Mesendoderm (in vitro differentiated cells): ENCODE measurements at regions not wholly inside any gene's neighbourhood (a gene's known extent, or its start where the extent isn't known, plus 50 kb on each side); places are given as distances from the start of the nearest gene placed in this dataset.

Experiments used
- DNase-seq: peaks from one replicate; pipeline ENCODE4 v3.0.0; 2013
- H2AK5ac ChIP-seq: 2 replicates; pipeline ENCODE4 v1.6.1; 2013; ENCODE audit warnings: low read length, inconsistent platforms
- H2BK120ac ChIP-seq: 2 replicates; pipeline ENCODE4 v1.6.1; 2013; ENCODE audit warnings: low read depth, mild to moderate bottlenecking, low read length, moderate library complexity, mixed read lengths
- H2BK15ac ChIP-seq: replicated peaks from 2 replicates; pipeline ENCODE4 v1.6.1; 2013; ENCODE audit warnings: low read depth, mild to moderate bottlenecking, moderate library complexity
- H2BK5ac ChIP-seq: 2 replicates; pipeline ENCODE4 v1.6.1; 2013; ENCODE audit warnings: low read length, inconsistent platforms
- H3K18ac ChIP-seq: 2 replicates; pipeline ENCODE4 v1.6.1; 2013; ENCODE audit warnings: mild to moderate bottlenecking, low read length, mixed read lengths
- H3K23ac ChIP-seq: one replicate; pipeline ENCODE4 v1.6.1; 2013; ENCODE audit warnings: low read length
- H3K27ac ChIP-seq: 2 replicates; pipeline ENCODE4 v1.5.1; 2013; ENCODE audit warnings: low read depth, mild to moderate bottlenecking, inconsistent platforms, low read length, moderate library complexity
- H3K27me3 ChIP-seq: 2 replicates; pipeline ENCODE4 v1.6.1; 2013; ENCODE audit warnings: low read length, control low read depth, mild to moderate bottlenecking, inconsistent platforms; ENCODE audit not compliant: insufficient read depth, poor library complexity
- H3K36me3 ChIP-seq: 2 replicates; pipeline ENCODE4 v1.6.1; 2013; ENCODE audit warnings: low read length, inconsistent platforms; ENCODE audit not compliant: control insufficient read depth, insufficient read depth
- H3K4ac ChIP-seq: one replicate; pipeline ENCODE4 v1.6.1; 2013; ENCODE audit warnings: low read depth, mild to moderate bottlenecking, low read length, moderate library complexity
- H3K4me1 ChIP-seq: 2 replicates; pipeline ENCODE4 v1.6.1; 2013; ENCODE audit warnings: low read depth, low read length, inconsistent platforms; ENCODE audit not compliant: control insufficient read depth
- H3K4me2 ChIP-seq: 2 replicates; pipeline ENCODE4 v1.6.1; 2013; ENCODE audit warnings: low read length
- H3K4me3 ChIP-seq: 2 replicates; pipeline ENCODE4 v1.5.1; 2013; ENCODE audit warnings: mild to moderate bottlenecking, low read length
- H3K56ac ChIP-seq: one replicate; pipeline ENCODE4 v1.6.1; 2013; ENCODE audit warnings: low read length
- H3K79me1 ChIP-seq: 2 replicates; pipeline ENCODE4 v1.6.1; 2013; ENCODE audit warnings: low read length, inconsistent platforms
- H3K79me2 ChIP-seq: 2 replicates; pipeline ENCODE4 v1.6.1; 2013; ENCODE audit warnings: mild to moderate bottlenecking, low read length; ENCODE audit not compliant: control insufficient read depth, insufficient read depth
- H3K9ac ChIP-seq: 2 replicates; pipeline ENCODE4 v1.6.1; 2013; ENCODE audit warnings: low read length, inconsistent platforms
- H4K5ac ChIP-seq: one replicate; pipeline ENCODE4 v1.6.1; 2013; ENCODE audit warnings: low read length
- H4K8ac ChIP-seq: one replicate; pipeline ENCODE4 v1.6.1; 2013; ENCODE audit warnings: low read depth, mild to moderate bottlenecking, control low read depth, low read length, moderate library complexity
- WGBS: extraction: QIAGEN DNeasy Blood & Tissue Kit; methylation state at CpG from one replicate; pipeline ENCODE4 v1.1.7; 2013; ENCODE audit warnings: low lambda C conversion rate, missing lambda C conversion rate; ENCODE audit not compliant: insufficient coverage; ENCODE audit errors: extremely low coverage; 5-methylcytosine and 5-hydroxymethylcytosine counted together

DNA sequence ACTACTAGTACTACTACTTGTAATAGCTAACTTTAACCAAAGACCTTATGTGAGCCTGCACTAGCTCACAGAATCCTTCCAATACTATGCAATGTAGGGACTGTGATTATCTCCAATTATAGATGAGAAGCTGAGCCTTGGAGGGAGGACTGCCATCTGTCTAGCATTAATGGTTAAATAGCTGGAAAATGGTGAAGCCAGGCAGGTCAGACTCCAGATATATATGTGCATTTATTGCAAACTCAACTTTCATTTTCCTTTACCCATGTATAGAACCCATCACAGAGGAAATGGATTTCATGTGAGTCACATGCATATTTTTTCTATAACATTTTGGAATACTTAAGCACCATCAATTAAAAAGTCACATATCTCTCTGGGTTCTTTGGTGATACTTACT, 229.9 kb downstream of the BCAS1 start:
- Histone ChIP-seq H3K79me2 (no peaks in the 10 kb centered on the region), H4K8ac (no peak overlapping the region), H3K79me1 (no peaks in the 10 kb centered on the region), H4K5ac (no peak overlapping the region), H3K23ac (no peak overlapping the region), H3K4me1 (no peaks in the 10 kb centered on the region), H2AK5ac (no peak overlapping the region), H3K9ac (no peak overlapping the region), H2BK120ac (no peak overlapping the region), H3K4me3 (no peak overlapping the region), H3K27me3 (no peaks in the 10 kb centered on the region), H3K27ac (no peak overlapping the region), H3K18ac (no peak overlapping the region), H3K56ac (no peak overlapping the region), H2BK5ac (no peak overlapping the region), H2BK15ac (no peak overlapping the region), H3K4me2 (no peak overlapping the region), H3K36me3 (no peaks in the 10 kb centered on the region), H3K4ac (no peak overlapping the region)
- DNase-seq = no peak

GRCh38 chr20:53839423-53840176, 230.8 kb downstream of the BCAS1 start:
- no peaks in the 10 kb centered on the region for H3K36me3 ChIP-seq
- H3K56ac ChIP-seq = no peak overlapping the region
- no peak overlapping the region for H3K9ac ChIP-seq
- H3K27ac ChIP-seq = no peak overlapping the region
- no peak overlapping the region for H4K8ac ChIP-seq
- H3K27me3 ChIP-seq = no peaks in the 10 kb centered on the region
- no CpG with 5 or more reads among the region's 8 CpGs for WGBS
- H3K79me2 ChIP-seq = no peaks in the 10 kb centered on the region
- no peak overlapping the region for H2BK5ac ChIP-seq
- H2BK15ac ChIP-seq = no peak overlapping the region
- DNase-seq = no peak
- no peaks in the 10 kb centered on the region for H3K79me1 ChIP-seq
- no peaks in the 10 kb centered on the region for H3K4me1 ChIP-seq
- no peak overlapping the region for H3K18ac ChIP-seq
- H3K23ac ChIP-seq = no peak overlapping the region
- H2AK5ac ChIP-seq = no peak overlapping the region
- no peak overlapping the region for H4K5ac ChIP-seq
- no peak overlapping the region for H3K4me2 ChIP-seq
- no peak overlapping the region for H3K4me3 ChIP-seq
- no peak overlapping the region for H2BK120ac ChIP-seq
- no peak overlapping the region for H3K4ac ChIP-seq

DNA sequence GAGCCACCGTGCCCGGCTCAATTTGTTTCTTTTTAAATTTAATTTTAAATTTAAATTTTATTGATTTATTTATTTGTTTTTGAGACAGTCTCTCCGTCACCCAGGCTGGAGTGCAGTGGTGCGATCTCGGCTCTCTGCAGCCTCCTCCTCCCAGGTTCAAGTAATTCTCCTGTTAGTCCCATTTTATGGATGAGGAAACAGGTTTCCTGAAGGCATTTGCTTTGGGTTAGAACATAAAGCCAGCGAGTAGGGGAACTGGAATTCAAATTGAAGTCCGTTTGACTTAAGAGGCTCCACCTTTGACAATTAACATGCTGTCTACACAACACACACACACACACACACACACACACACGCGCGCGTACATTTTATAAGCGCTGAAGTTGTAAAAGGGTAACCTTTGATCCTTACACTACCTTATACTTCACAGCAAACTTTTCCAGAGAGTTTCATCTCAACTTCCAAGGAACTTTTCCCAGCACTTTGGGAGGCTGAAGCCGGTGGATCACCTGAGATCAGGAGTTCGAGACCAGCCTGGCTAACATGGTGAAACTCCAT, 232.0 kb downstream of the BCAS1 start:
- no CpG with 5 or more reads among the region's 14 CpGs for WGBS
- Histone ChIP-seq H3K56ac (no peak overlapping the region), H3K27me3 (no peaks in the 10 kb centered on the region), H3K36me3 (no peaks in the 10 kb centered on the region), H3K23ac (no peak overlapping the region), H4K5ac (no peak overlapping the region), H2AK5ac (no peak overlapping the region), H3K79me1 (no peaks in the 10 kb centered on the region), H4K8ac (no peak overlapping the region), H3K4me1 (no peaks in the 10 kb centered on the region), H2BK5ac (no peak overlapping the region), H3K4ac (no peak overlapping the region), H3K9ac (no peak overlapping the region), H3K18ac (no peak overlapping the region), H2BK15ac (no peak overlapping the region), H2BK120ac (no peak overlapping the region), H3K4me2 (no peak overlapping the region), H3K27ac (no peak overlapping the region), H3K4me3 (no peak overlapping the region), H3K79me2 (no peaks in the 10 kb centered on the region)
- no peak for DNase-seq

DNA sequence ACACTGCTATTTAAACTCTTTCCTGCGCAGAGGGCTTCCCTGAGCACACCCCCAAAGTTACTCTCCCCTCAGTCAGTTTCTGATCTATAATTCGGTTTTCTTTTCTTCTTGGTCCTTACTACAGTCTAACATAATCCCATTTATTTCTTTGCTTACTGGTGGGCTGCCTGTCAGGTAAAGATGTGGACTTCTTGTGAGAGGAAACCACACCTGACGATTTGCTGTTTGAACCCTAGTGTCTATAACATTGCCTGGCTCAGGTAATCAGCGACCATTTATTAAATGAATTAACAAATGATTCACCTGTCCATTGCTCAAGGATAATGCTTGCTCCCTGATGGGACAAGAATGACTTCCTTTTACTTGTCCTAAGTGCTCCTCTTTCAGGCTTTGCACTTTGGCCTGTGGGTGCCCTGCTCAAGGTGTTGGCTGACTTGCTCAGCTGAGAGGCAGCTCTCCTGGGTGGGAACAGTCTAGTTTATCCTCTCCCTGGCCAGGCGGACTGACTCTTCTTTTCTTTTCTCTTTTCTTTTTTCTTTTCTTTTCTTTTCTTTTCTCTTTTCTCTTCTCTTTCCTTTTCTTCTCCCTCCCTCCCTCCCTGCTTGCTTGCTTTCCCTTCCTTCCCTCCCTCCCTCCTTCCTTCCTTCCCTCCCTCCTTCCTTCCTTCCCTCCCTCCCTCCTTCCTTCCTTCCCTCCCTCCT, 233.1 kb downstream of the BCAS1 start:
- Histone ChIP-seq H3K4me3 (no peak overlapping the region), H3K9ac (no peak overlapping the region), H3K18ac (no peak overlapping the region), H3K79me2 (no peaks in the 10 kb centered on the region), H2BK5ac (no peak overlapping the region), H4K5ac (no peak overlapping the region), H4K8ac (no peak overlapping the region), H2BK120ac (no peak overlapping the region), H2AK5ac (no peak overlapping the region), H3K79me1 (no peaks in the 10 kb centered on the region), H3K36me3 (no peaks in the 10 kb centered on the region), H3K4me1 (no peaks in the 10 kb centered on the region), H3K27me3 (no peaks in the 10 kb centered on the region), H3K56ac (no peak overlapping the region), H3K4me2 (no peak overlapping the region), H2BK15ac (no peak overlapping the region), H3K23ac (no peak overlapping the region), H3K4ac (no peak overlapping the region), H3K27ac (no peak overlapping the region)
- no peak for DNase-seq
- no CpG with 5 or more reads among the region's 5 CpGs for WGBS

- Histone ChIP-seq H3K56ac (no peak overlapping the region), H4K5ac (no peak overlapping the region), H3K79me1 (no peaks in the 10 kb centered on the region), H3K36me3 (no peaks in the 10 kb centered on the region), H3K4me1 (no peaks in the 10 kb centered on the region), H3K18ac (no peak overlapping the region), H2BK5ac (no peak overlapping the region), H3K79me2 (no peaks in the 10 kb centered on the region), H3K4me2 (no peak overlapping the region), H2BK120ac (no peak overlapping the region), H2AK5ac (no peak overlapping the region), H2BK15ac (no peak overlapping the region), H3K9ac (no peak overlapping the region), H3K4me3 (no peak overlapping the region), H3K23ac (no peak overlapping the region), H3K27me3 (no peaks in the 10 kb centered on the region), H3K27ac (no peak overlapping the region), H3K4ac (no peak overlapping the region), H4K8ac (no peak overlapping the region)
- DNase-seq = no peak
- no CpG with 5 or more reads among the region's 8 CpGs for WGBS
These were observed 235.6 kb downstream of the BCAS1 start for GRCh38 chr20:53834749-53835148.
